Transverse colon (tissue), 4 donors: ENCODE measurements at regions not wholly inside any gene's neighbourhood (a gene's known extent, or its start where the extent isn't known, plus 50 kb on each side); places are given as distances from the start of the nearest gene placed in this dataset.

ENCODE experiments used
- POLR2AphosphoS5 ChIP-seq, 3 donors: sonication (generic); formaldehyde crosslinking; IDR thresholded peaks; one replicate each; pipeline ENCODE4 v1.6.1; 2016; ENCODE audit warnings: antibody characterized with exemption in 3 of 3
- TF ChIP-seq, protein P1 (sequence below), 5 experiments: fragments of 200-600 bp in 3 of 5; fragments of 450-650 bp in 2 of 5; sonication (generic) in 3 of 5; IDR thresholded peaks; 1 replicate in 2 of 5; 2 replicates in 3 of 5; pipeline ENCODE4 v1.5.1; 2016 to 2017; ENCODE audit warnings: antibody characterized with exemption in 5 of 5, inconsistent platforms in 3 of 5, mild to moderate bottlenecking in 2 of 5, moderate library complexity in 1 of 5

GRCh38 chr21:35227786-35228185, 178.7 kb upstream of the RUNX1 start:
- TF ChIP-seq POLR2AphosphoS5 (IDR thresholded peaks at IDR 0.05): no peak
- TF ChIP-seq, protein P1, sequence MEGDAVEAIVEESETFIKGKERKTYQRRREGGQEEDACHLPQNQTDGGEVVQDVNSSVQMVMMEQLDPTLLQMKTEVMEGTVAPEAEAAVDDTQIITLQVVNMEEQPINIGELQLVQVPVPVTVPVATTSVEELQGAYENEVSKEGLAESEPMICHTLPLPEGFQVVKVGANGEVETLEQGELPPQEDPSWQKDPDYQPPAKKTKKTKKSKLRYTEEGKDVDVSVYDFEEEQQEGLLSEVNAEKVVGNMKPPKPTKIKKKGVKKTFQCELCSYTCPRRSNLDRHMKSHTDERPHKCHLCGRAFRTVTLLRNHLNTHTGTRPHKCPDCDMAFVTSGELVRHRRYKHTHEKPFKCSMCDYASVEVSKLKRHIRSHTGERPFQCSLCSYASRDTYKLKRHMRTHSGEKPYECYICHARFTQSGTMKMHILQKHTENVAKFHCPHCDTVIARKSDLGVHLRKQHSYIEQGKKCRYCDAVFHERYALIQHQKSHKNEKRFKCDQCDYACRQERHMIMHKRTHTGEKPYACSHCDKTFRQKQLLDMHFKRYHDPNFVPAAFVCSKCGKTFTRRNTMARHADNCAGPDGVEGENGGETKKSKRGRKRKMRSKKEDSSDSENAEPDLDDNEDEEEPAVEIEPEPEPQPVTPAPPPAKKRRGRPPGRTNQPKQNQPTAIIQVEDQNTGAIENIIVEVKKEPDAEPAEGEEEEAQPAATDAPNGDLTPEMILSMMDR (IDR thresholded peaks at IDR 0.05): no peak
